Amygdala (tissue), 56 donors: ENCODE measurements at regions not wholly inside any gene's neighbourhood (a gene's known extent, or its start where the extent isn't known, plus 50 kb on each side); places are given as distances from the start of the nearest gene placed in this dataset.
A peak's percentile ranks its signal among the peaks of the same experiment; 100 is the strongest.

Experiments
- DNase-seq, 56 donors: peaks; one replicate each; lab custom pipeline; 2025; lab: John Stamatoyannopoulos, UW

DNA sequence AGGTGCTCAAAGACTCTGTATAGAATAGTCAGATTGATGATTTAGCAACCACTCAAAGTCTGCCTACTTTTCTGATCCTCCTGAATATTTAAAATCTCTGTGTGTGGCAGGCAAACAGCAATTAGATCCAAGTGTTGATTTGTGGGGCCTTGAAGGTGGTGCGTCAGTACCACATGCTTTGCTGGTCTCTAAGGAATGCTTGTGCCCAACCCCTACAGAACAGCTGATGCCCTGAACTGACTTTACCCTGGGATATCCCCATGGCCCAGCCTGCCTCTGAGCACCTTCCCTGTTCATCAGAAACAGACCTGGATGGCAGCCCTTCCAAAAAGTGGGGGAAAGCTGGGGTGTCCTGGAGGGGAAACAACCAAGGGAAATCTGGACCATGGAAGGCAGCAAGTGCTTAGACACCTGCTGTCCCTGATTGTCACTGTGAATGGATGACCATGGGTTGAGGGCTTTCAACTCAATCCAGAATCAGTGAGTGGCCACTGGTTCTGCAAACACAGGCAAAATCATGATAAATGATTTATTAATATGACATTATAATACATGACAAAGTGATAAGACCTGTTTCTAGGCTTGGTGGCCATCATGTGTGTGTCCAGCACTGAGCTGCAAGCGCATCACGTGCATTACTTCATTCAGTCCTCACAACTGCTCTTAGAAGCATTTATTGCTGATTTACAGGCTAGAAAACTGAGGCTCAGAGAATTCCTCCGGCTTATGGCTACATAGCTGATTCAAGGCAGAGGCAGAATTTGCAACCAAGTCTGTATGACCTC, 76.1 kb upstream of the TPM1 start:
- no peak for DNase-seq

GRCh38 chr15:62968699-62969098, 73.8 kb upstream of the TPM1 start:
- no peak for DNase-seq

DNA sequence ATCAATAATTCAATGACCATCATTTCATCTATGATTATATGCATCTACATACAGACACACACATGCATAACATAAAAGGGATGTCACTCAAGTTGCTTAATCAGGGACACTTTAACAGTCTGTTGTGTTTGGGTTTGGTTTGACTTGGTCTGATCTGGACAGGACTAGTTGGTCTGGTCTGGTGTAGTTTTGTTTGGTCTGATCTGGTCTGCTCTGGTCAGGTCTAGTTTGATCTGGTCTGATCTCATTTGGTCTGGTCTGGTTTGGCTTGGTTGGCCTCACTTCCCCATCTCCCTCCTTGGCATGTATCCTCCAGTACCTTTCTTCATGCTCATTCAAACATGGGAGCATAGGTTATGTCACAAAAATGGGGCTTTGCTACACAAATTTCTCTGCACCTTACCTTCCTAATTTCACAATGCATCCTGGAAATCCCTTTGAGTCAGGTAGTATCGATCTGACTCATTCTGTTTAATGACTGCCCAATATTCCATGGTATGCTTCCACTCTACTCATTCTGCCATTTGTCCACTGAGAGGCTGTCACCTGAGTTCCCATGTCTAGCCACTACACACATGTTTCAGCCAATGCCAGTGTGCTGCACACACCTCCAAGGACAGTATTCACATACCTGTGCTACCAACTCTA, 73.0 kb upstream of the TPM1 start:
- DNase-seq: no peak

DNA sequence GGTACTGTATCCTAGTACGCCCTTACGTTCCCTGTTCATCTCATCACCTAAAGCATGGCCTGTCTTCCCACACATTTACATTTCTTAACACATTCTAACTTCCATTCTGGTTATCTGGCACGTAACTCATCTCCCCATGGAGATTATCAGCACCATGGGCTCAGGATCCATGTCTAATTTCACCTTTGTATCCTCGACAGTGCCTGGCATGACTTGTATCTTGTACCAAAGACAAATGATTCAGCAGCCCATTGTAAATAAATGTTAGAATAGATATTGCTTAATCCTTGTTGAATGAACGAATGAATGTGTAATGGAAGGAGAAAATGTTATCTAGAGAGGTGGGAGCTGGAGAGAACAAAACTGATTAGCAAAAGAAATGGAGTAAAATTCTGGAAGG, 69.7 kb upstream of the TPM1 start:
- no peak for DNase-seq

DNA sequence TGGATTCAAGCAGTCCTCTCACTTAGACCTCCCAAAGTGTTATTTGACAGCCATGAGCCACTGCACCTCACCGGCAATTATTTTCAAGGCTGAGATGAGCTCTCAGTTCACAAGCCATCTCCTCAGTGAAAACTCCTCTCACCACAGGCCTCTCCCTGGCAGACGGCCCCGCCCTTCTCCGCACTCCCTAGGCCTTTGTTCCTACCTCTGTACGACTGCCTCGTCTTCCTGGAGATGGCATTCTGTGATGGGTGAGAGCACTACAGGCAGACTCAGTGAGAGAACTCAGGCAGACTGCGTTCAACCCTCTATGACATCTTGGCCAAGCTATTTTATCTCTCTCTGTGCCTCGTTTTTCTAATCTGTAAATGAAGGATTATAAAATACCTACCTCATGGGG, 67.0 kb upstream of the TPM1 start:
- DNase-seq: no peak

DNA sequence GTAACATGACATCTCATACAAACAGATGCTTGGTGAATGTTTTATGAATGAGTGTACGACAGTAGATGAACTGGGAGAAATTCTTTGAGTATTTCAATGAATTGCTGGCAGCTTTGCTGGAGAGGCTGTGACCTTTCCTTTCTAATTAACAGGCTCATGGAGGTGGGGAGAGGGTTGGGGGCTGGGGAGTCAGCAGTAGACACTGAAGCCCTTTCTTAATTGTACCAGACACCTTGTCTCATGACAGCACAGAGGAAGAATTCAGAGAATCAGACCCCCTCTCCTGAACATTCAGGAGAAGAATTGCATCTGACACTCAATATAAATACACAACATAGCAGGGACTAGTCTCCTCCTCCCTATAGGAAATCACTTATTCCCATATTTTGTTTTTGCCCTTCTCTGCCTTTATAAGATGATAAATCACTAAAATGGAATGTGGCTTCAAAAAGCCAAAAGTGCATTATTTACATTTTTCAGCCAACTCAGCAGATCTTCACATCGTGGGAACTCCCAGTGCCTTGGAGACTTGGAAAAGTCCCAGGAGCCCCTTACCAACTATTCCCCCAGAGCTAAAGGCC, 66.2 kb upstream of the TPM1 start:
- DNase-seq: no peak

DNA sequence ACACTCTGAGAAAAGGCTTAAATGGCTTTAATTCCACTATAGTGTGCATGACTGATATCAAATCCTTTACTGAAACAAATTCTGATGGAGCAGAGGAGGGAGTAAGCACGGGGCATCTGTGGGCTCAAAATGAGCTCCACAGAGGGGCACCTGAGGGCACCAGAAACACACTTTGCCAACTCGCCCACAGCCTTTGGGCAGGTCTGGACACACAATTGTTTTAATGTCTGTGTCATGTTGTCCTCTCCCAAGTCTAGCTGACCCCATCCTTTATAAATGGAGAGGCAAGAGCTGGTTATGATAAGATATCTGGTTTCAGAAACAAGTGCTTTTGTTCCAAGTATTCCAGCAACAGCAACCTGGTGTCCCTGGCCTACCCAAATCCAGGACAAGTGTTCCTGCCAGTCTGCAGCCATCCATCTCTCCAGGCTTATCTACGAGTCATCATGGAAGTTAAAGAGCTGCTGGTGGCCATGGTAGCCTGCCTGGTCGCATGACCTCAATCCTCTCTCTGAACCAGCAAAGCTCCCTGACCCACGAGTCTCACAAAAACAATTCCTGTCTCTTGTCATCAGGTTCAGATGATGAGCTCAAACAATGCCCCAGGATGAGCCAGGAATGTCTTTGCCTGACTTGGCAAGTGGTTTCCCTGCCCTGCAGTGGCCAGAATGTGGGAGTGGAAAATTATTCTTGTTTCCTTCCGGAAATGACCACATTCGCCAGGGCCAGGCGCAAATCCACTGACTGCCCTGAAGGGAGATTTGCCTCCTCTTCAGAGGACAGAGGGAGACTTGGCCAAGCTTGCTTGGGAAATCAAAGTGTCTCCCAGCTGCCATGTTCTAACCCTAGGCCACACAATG, 64.4 kb upstream of the TPM1 start:
- DNase-seq: no peak

DNA sequence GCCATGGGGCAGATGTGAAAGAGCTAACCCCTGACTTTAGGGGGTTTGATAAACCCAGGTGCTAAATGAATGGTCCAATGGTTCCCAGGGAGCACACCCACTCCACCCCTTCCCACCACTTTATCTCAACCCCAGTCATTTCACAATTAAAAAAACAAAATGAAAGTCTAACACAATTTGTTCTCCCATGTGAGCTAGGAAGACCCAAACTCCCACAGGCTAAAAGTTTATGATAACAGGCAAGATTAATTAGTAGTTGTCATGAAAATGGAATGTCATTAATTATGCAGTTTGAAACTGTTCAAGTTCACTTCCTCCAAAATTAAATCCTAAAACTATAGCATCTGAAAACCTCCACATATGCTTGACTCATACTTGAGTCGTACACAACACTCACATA, 63.3 kb upstream of the TPM1 start:
- DNase-seq: no peak

DNA sequence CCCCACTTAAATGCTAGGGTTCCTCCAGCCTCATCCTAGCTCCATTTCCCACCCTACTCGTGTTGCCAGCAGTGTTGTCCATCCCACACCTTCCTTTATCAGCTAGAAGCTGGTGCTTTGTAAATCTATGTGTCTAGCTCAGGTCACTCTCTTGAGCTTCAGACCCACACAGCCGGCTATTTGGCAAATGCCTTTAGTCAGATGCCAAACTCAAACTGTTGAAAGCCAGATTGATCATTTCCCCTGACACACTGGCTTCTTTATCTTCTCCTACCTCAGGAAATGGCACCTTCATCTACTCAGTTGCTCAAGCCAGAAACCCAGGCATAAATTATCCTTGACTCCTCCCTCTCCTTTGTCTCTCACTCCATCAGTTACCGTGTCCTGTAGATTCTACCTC, 61.5 kb upstream of the TPM1 start:
- DNase-seq: no peak

- DNase-seq: no peak
Measured at GRCh38 chr15:62983956-62984355, 58.6 kb upstream of the TPM1 start.

- no peak for DNase-seq
Measured at GRCh38 chr15:62985768-62986167, 56.8 kb upstream of the TPM1 start.

GRCh38 chr15:62986948-62987347, 55.6 kb upstream of the TPM1 start:
- DNase-seq: no peak

DNA sequence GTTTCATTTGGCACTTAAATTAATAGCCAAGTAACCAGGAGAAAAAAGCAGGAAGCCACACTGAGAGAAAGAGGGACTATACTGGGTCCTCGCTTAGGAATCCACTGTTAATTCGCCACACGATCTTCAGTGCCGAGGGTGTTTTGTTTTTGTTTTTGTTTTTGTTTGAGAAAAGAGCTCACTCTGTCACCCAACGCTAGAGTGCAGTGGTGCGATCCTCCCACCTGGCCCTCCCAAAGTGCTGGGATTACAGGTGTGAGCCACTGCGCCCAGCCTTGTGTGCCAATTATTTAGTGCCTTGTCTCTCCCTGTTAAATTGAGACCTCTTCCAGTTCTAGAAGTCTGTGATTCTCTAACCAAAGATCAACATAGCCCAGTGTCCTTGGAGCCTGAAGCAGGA, 53.8 kb upstream of the TPM1 start:
- DNase-seq: no peak

DNA sequence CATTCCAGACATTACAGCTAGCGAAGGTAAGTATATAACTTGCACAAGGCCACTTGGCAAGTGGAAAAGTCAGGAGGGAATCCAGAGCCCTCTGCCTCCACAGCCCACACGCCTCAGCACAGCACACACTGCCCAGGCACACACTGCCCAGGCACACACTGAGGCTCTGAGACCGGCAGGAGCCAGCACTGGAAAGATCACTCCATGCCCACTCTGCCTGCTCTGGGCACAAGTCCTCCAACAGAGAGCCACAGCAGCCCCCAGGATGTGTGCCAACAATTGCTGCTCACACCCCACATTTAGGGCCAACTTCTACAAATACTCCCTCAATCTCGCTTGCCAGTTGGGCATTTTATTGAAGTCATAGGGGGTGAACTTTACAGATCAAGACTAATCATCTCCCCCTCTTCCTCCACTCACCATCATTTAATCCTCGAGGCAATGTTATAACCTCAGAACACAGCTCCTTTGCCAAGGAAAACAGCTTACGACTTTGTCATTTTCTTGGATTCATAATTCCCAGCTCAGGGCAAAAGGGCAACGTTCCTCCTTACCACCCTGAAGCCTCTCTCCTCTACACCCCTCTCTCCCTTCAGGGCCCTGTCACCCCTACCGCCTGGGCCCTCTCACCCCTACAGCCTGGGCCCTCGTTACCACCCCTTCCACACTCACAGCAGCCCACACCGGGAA, 53.0 kb upstream of the TPM1 start:
- DNase-seq: peak in 1 of 56 donors; percentile 2

GRCh38 chr15:62991698-62992097, 50.8 kb upstream of the TPM1 start:
- DNase-seq: no peak

DNA sequence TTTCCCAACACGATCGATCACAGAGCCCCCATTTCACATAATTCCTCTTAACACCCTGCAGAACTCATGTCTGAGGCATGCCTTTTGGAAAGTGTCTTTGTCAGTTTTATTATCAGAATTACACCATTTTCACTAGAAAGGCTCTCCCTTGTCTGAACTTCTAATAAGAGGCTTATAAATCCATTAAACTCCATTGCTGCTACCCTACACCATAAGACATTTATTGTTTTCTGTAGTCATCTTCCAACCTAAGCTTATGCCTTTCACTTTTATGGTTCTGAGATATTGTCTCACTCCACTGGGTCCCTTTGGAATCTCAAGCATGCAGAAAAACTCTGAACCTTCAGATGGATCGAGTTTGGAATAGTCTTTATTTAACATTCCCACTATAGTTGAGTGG, 50.2 kb upstream of the TPM1 start:
- no peak for DNase-seq
